Dedifferentiated amniotic fluid mesenchymal stem cell (primary cell): ENCODE measurements at regions not wholly inside any gene's neighbourhood (a gene's known extent, or its start where the extent isn't known, plus 50 kb on each side); places are given as distances from the start of the nearest gene placed in this dataset.
"Not testable (repeated sequence)": the region's sequence is repeated elsewhere in the genome, so short reads cannot be mapped to it uniquely, and the experiment has no call there.

Experiments
- DNase-seq: peaks from one replicate; pipeline ENCODE4 v3.0.0-alpha.2; 2016; ENCODE audit errors: extremely low spot score

DNA sequence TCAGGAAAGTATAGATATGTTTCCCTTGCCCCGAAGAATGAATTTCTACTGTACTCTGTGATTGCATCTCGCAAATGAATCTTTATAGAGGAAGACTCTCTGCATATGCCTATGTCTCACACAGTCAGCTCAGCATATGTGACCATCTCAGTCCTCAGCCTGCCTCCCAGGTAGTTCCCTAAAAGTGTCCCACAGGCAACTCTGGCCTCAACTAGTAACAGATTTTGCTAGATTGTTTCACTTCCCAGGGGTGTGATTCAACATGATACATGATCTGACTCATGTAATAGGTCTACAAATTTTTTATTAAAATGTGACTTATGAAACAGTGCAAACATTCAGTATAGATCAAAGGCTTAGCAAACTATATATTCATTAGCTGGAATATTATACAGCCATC lies 296.6 kb upstream of the CRIM1 start:
- no peak for DNase-seq

DNA sequence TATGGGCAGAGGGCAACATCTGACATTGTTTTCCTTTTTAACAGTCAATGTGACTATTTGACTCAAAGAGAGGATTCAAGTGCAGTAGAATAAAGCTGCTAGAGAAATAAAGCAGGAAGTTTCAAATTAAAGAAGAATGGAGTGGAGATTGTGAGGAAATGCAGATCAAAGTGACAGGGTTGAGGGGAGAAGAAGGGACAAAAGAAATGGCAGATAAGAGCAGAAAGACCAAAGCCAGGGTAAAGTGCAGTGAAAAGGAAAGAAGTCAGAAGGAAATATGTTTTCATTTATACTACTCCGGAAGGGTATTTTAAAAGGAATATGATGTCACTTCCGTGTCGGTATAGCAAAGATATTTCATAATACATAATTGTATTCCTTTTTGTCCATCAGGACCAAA lies 297.5 kb upstream of the CRIM1 start:
- no peak for DNase-seq

DNA sequence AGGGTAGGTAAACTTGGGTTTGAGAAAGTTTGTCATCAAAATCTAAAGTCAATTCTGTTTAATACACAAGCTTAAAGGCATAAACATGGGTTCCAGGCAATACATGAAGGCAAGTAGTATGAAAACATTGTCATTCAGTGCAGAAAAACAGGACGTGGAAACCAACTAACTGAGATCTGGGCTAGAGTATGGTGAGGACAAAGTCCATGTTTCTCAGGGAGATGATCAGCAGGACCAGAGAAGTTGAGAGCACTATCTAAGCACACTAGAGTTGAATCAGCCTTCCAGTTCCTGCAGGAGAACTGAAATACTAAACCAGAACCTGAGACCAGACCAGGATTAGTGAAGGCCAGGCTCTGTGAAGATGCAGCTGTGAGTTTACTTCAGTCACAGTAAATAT lies 302.8 kb upstream of the CRIM1 start:
- DNase-seq, result no peak

DNA sequence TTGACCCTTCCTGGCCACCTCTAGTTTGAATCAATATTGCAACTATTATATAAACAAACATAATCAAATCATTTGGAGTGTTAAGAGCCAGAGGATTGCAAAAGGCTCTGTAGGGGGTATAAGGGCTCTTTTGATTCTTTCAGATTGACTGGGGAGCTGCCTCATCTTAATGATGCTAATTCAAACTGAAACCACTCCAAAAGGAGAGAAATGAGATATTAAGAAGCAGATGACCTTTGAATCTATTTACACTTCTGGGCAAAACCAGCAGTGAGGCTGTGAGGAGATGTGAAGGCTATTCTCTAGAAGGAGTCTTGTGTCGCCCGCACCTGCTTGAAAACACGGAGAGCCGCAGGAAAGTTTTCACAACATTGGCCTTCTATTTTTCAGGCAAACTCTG lies 311.2 kb upstream of the CRIM1 start:
- DNase-seq, result no peak

DNA sequence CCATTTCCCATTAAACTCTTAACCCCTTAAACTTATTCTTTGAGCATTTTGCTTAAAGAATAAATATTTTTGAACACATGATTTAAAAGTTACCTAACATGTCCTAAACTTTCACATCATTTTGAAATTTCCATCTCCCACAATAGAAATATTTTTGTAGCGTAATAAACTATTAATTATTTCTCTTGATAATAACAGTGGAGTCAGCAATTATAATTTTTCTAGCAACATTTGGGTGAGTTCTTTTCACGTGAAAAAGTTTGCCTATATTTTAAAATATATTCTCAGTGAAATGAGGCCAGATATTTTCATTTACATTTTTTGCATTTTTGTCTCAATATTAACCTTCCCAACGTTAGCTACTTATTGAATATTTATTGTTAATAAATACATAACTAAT lies 320.4 kb upstream of the CRIM1 start:
- no peak for DNase-seq

DNA sequence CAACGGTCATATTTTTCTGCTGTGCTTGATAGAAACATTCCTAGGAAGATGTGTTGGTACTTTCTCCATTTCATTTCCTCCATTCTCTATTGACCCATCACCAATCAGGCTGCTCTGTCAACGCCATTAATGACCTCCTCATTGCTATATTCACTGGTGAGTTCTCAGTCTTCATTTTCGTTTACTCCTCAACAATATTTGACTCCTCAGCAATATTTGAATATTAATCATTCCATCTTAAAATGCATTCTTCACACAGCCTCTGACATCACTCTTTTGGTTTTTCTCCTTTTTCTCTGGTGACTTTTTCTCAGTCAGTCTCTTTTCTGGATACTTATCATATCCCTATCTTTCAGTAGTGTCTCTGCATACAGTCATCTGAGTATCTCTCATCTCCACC lies 323.5 kb upstream of the CRIM1 start:
- no peak for DNase-seq

DNA sequence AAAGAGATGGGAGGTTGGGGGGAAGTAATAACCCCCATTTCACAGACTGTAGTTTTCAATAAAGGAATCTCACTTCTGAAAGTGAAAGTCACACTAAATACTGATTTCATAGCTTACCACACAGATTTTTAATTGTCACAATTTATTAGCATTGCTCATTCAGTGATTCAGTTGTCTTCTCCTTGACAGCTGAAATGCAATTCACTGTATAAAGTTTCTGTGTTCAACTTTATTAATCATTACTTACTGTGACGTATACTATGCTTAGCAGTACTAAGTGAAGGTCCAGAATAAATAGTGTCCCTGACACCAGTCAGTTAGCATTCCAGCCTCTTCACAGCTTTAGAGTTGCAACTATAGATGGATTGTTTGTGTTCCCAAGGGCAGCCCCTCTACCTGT lies 324.1 kb upstream of the CRIM1 start:
- DNase-seq, result no peak

DNA sequence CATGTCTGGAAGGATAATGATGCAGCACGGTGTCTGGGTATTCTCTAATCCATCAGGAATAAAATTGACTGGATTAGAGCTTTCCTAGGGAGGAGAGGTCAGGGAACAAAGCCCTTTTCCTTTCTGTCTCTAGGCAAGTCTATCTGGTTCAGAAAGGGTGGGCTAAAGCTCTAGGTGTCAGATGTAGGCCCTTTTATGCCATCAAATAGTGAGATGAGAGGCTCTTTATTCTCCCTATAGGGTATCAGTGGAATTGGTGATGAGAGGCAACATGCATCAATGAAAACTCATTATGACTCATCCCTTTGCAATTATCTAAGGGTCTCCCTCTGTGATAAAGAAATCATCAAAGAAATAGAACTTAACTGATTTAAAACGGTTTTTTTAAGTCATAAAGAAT lies 328.0 kb upstream of the CRIM1 start:
- DNase-seq, result no peak

DNA sequence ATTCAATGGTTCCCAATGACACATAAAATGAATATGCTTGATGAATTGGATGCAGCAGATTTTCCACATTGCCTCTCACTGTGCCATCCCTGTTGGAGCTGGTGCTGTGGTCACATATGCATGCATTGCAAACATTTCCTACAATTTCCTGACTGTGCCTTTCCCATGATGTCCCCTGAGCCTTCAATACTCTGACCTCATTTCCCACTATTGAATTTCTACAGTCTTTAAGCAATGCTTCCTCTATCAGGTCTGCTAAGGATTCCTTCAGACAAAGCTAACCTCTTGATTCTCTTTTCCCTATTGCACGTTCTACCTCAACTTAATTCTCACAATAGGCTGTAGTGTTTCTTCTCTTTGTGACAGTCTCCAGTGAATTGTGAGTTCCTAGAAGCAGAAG lies 342.5 kb upstream of the CRIM1 start:
- DNase-seq, result no peak

DNA sequence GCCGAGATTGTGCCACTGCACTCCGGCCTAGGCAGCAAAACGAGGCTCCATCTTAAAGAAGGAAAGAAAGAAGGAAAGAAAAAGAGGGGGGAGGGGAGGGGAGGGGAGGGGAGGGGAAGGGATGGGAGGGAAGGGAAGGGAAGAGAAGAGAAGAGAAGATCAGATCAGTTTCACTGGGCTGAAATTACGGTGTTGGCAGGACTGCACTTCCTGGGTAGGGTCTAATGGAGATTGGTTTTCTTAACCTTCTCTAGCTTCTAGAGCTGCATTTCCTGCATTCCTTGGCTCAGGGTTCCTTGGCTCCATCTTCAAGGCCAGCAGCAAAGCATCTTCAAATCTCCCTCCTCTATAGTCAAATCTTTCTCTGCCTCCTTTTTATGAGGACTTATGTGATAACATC lies 349.1 kb upstream of the CRIM1 start:
- DNase-seq, result no peak

DNA sequence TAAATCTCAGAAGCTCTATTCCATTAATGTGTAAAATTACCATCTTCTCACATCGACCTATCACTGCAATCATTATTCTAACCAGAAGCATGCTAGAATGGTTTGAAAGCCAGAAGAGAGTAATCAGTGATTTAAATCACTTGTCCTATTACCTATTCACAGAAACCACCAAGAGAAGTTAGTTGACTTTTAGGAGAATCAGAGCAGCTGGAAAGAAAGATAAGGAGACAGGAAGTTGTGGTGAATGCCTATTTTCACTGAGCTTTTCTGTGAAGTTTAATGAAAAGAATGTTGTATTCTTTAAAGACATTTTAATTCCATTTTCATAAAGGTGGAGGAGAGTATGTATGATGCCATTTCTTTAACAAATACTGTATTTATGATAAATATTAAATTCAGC lies 352.6 kb upstream of the CRIM1 start:
- DNase-seq, result no peak

DNA sequence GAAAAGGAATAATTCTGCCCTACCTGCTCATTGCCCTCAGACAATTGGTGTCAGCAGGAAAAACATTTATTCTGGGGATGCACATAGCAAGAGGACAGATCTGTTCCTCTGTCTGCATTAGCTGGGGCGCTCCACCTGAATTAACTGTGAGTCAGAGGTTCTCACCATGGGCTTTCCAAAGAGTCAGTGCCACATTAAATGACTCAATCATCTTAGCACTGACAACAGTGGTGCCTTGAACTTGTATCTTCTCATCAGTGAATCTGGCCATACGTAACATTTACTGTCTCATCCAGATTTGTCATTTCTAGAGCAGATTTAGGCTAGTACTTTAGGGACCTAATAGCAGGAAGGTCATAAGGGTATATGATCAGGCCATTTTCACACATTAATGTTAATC lies 358.1 kb upstream of the CRIM1 start:
- DNase-seq, result no peak

DNA sequence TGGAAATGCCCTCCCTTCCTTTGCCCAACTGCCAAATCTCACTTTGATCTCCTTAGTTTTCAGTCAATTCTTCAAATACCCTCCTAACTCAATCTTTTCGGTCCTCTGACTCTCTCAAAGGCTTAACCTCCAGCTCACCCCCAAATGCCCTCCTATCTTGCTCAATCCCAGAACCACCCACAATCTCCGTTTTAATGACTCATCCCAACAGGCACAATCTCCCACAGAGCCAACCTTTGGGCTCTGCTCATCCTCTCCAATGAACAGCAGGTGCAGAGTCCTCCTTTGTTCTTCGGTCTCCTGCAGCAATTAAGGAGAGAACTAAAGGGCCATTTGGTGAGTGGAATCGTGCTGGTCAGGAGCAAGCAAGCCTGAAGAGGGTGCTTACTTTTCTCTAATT lies 366.1 kb upstream of the CRIM1 start:
- no peak for DNase-seq

DNA sequence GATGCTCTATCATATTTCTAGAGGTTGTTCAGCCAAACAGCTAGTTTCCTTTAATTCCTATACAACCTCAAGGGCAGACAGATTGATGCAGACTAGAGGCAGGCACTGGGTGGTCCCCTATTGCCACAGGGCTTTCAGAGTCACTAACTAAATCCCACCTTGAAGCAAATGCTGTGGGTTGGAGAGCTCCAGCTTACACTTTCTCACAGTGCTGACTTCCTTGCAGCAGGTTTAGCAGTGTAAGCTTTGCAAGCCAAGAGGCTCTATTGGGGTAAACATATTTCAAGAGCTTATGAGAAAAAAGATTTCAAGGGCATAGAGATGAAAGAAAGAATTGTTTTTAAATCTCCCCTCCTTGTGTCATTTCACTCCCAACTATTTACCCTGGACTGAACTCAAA lies 366.5 kb upstream of the CRIM1 start:
- no peak for DNase-seq

DNA sequence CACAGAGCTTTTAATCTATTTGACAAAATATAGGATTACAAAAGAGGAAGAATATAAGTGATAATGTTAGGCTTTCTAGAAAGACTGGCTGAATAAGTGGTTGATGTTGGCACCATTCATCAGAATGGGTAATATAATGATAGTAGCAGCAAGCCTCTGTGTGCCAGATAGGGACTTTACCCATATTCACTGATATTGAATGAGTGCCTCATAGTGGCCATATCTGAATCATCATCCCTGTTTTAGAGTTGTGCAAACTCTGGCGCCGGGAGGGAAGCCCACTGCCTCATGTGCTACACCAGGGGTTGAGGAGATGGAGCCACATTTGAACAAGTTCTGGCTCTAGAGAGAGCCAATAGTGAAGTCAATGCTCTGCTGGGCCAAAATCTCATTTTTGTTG lies 368.7 kb upstream of the CRIM1 start:
- no peak for DNase-seq

DNA sequence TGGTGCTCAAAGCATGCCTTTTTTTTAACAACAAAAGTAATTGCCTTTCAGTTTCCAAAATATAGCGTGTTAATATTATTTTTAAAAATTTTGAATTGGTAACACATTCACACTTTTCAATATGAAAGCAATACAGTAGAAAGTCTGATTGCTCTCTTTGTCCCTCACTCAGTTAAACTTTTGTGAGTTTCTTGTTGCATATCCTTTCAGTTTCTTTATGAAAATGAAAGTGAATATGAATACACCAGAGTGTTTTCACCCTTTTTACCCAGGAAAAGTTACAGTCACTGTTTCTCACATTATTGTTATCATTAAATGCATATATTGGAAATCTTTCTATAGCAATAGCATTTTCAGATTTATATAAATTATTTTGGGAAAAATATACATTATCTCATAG lies 377.4 kb upstream of the CRIM1 start:
- no peak for DNase-seq

DNA sequence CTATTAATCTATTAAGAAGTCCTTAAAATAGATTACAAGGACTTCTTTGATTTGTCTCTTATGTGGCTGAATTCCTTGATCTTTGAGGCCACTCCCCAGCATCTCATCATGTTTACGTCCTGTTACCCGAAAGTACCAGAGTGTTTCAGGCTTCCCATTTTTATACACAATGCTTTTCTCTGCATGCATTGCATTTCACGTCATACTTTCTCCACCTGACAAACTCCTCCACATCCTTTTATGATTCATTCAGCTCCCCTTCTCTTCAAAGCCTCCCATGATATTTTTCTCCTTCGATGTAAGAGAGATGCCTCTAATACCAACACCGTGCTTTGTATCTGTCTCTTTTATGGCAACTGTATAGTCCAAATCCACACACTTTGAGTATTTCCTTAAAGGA lies 379.0 kb upstream of the CRIM1 start:
- no peak for DNase-seq

DNA sequence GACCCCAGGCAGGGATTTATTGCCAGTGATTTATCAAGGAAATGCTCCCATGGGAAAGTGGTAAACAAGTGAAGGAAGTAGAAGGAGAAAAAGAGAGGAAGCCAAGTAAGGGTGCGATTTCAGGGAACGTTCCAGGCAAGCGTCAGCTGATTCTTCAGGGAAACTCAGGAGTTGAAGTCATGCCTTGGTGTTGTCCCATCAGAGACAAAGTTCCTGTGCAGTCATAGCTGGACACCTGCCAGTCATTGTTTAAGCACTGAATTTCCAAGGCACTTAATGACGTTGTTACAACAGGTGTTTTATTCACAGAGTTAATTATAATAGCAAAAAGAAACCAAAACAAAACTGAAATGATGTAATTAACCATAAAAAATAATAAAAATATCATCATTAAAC lies 381.8 kb upstream of the CRIM1 start:
- DNase-seq, result no peak

DNA sequence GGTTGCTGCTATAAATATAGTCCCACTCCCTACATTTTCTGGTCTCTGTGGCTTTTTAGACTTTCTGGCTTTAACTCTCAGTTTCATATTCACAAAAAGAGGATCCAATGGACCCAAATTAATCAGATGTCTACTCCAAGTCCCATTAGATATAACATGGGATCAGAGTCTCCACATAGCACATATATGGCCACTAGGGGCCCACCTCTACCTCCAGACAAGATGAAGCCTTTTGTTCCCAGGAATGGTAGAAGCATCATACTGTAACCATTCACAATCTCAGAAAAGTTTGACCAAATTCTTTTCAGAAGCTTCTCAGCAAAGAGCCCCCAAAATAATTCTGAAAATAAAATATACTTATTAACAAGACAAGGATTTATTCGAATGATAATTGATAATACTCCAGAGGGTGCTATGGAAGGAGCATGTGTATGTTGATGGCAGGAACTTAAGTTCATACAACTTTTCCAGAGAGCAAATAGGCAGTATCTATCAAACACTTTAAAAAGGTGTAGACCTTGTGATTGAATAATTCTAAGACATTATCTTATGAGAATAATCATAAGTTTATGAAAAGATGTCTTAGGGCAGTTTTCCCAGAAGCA lies 382.3 kb upstream of the CRIM1 start:
- peak; percentile 31 for DNase-seq

DNA sequence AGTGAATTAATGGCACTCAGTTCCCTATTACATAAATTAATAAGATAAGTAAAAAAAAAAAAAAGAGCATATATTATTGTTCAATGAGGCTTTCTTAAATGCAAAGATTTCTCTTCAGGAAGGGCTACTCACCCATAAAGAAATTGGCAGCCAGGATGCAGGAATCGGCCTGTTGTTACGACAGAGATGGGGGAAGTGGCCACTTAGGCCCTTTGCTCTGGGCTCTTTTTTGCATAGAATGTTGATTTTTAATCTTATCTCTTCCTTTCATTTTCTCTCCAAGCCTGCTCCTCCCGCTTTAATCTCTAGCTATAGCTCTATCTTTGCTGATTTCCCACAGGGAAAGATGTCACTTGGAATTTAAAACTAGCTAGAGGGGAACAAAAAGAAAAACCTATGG lies 391.8 kb upstream of the CRIM1 start:
- DNase-seq, result no peak

DNA sequence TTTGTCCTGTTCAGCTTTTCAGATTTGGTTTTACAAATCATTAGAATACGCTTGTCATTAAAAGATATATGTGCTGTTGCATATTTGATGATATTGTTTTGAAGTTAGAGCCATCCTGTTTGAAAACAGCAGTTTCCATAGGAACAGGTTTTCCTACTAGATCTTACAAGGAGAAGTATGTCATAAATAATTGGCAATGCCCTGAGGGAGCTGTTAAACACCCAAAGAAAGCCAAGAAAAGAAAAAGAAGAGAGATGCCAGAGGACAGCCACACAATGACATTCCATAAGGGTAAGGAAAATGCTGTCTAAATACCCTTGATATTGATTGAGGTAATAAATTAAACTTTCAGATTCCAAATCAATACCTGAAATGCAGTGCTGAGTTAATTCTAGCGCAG lies 392.2 kb upstream of the CRIM1 start:
- DNase-seq, result no peak

DNA sequence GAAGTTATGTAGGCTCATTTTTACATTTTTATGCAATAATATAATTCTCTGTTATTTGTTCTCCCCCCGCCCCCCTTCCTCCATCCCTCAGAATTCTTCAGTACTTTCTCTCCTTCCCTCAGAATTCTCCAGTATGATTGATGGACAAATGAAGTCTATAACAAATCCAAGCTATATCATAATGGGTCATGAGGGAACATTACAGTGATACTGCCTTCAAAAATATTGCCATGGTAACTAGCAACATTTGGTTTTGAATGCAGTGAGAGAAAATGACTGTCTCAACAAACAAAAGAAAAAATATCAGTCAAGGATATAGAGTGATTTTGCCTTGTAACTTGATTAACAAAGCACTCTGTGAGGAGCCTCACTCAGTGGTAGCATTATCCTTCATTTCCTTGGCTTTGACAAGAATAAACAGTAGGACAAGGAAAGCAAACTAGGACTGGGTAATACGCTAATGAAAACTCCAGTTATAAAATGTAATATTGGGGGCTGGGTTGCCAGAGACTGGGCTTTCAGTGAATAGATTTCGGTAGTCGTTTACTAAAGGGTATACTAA lies 392.9 kb upstream of the CRIM1 start:
- DNase-seq, result no peak

DNA sequence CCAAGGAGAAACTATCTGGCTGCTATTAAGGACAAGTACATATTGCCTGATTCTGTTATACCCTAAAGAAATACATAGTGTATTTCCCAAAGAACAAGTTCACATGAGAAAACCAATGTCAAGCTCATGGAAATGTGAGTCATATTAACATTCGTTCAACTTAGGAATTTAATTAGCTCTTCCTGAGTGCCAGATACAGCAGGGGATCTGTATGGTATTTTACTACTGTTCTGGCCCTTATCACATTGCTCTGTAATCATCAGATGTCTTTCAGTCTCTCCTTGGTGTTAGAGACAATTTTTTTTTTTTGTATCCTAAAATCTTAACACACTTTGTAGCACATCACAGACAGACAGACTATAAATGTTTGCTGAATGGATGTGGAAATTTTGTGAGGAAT lies 395.0 kb upstream of the CRIM1 start:
- DNase-seq, result no peak

DNA sequence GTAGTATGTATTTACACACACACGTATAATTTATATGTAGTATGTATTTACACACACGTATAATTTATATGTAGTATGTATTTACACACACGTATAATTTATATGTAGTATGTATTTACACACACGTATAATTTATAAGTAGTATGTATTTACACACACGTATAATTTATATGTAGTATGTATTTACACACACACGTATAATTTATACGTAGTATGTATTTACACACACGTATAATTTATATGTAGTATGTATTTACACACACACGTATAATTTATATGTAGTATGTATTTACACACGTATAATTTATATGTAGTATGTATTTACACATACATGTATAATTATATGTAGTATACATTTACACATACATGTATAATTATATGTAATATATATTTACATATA lies 398.5 kb upstream of the CRIM1 start:
- DNase-seq, result not testable (repeated sequence)

DNA sequence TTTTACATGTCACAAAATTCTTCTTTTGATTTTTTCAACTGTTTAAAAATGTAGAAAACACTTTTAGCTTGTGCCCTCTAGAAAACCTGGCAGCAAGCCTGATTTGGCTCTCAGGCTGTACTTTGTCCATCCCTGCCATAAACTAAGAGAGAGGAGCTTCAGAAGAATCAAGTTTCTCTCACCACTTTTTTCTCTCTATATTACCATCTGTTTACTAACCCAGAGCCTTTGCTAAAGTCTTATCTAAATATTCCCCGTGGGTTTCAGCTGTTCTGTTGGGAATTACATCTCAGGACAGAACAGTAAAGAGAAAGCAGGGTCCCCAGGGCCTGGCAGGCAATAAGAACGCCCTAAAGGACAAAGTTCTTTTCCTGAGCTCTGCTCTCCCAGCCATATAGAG lies 409.1 kb upstream of the CRIM1 start:
- DNase-seq, result no peak
